K562 (cell line): ENCODE measurements at regions not wholly inside any gene's neighbourhood (a gene's known extent, or its start where the extent isn't known, plus 50 kb on each side); places are given as distances from the start of the nearest gene placed in this dataset.

ENCODE experiments used
- HCFC1 ChIP-seq: IDR thresholded peaks from 2 replicates; pipeline ENCODE4 v1.6.1; 2012; ENCODE audit warnings: low read depth, low read length, improper control_type of control experiment
- MXI1 ChIP-seq: IDR thresholded peaks from 2 replicates; pipeline ENCODE4 v1.6.1; 2011; ENCODE audit warnings: low read depth, mild to moderate bottlenecking, improper control_type of control experiment, low read length
- TCF7 ChIP-seq: sonication (generic); IDR thresholded peaks from 2 replicates; pipeline ENCODE4 v1.6.1; 2016; ENCODE audit warnings: antibody characterized with exemption, borderline replicate concordance
- ZNF232 ChIP-seq: sonication (generic); formaldehyde crosslinking; IDR thresholded peaks from 2 replicates; pipeline ENCODE4 v1.8.0; 2022; ENCODE audit warnings: mild to moderate bottlenecking, missing genetic modification reagents
- ZNF274 ChIP-seq: IDR thresholded peaks from 2 replicates; pipeline ENCODE4 v1.6.1; 2011; ENCODE audit warnings: low read depth, mild to moderate bottlenecking, low read length, moderate library complexity, borderline replicate concordance
- ZNF277 ChIP-seq: fragments of 250-450 bp; sonication (Bioruptor Pico); IDR thresholded peaks from 2 replicates; pipeline ENCODE4 v1.8.0; 2022; ENCODE audit warnings: inconsistent platforms, mild to moderate bottlenecking, moderate library complexity, borderline replicate concordance
- ZNF280B ChIP-seq: fragments of 250-450 bp; sonication (Bioruptor Pico); IDR thresholded peaks from 2 replicates; pipeline ENCODE4 v1.5.1; 2021; ENCODE audit warnings: mild to moderate bottlenecking
- TF ChIP-seq, protein P1 (sequence below), 3 experiments: IDR thresholded peaks in 2 of 3; conservative IDR thresholded peaks in 1 of 3; 2 replicates each; pipeline ENCODE4 v1.5.1; 2011 to 2012; ENCODE audit warnings: low read length in 3 of 3, mild to moderate bottlenecking in 3 of 3, control low read depth in 2 of 3, improper control_type of control experiment in 1 of 3, inconsistent platforms in 1 of 3, low read depth in 1 of 3, mixed read lengths in 1 of 3, moderate library complexity in 1 of 3; ENCODE audit not compliant: insufficient read depth in 2 of 3

GRCh38 chr6:2597991-2598390 is 152.7 kb downstream of the MYLK4 start:
- no peak for TF ChIP-seq MXI1
- no peak for TF ChIP-seq ZNF274
- no peak for TF ChIP-seq TCF7
- no peak for TF ChIP-seq ZNF280B (CRISPR knock-in tag)
- no peak for TF ChIP-seq HCFC1
- TF ChIP-seq, protein P1, sequence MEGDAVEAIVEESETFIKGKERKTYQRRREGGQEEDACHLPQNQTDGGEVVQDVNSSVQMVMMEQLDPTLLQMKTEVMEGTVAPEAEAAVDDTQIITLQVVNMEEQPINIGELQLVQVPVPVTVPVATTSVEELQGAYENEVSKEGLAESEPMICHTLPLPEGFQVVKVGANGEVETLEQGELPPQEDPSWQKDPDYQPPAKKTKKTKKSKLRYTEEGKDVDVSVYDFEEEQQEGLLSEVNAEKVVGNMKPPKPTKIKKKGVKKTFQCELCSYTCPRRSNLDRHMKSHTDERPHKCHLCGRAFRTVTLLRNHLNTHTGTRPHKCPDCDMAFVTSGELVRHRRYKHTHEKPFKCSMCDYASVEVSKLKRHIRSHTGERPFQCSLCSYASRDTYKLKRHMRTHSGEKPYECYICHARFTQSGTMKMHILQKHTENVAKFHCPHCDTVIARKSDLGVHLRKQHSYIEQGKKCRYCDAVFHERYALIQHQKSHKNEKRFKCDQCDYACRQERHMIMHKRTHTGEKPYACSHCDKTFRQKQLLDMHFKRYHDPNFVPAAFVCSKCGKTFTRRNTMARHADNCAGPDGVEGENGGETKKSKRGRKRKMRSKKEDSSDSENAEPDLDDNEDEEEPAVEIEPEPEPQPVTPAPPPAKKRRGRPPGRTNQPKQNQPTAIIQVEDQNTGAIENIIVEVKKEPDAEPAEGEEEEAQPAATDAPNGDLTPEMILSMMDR (IDR thresholded peaks at IDR 0.05 in 2 of 3, conservative IDR thresholded peaks at IDR 0.05 in 1 of 3; ENCODE audit: insufficient read depth in 2 of 3, low read depth in 1 of 3, low read length in 3 of 3), result no peak
- no peak for TF ChIP-seq ZNF232 (CRISPR knock-in tag)
- no peak for TF ChIP-seq ZNF277 (CRISPR knock-in tag)
